Umbilical cord (tissue), 1 donor: ENCODE measurements at regions not wholly inside any gene's neighbourhood (a gene's known extent, or its start where the extent isn't known, plus 50 kb on each side); places are given as distances from the start of the nearest gene placed in this dataset.
"Not testable (repeated sequence)": the region's sequence is repeated elsewhere in the genome, so short reads cannot be mapped to it uniquely, and the experiment has no call there.

Source experiments
- DNase-seq: peaks from one replicate; pipeline ENCODE4 v3.0.0-alpha.2; 2015; ENCODE audit warnings: low spot score

- peak; percentile 97 for DNase-seq
Measured at GRCh38 chr5:155492191-155492590, 478.6 kb downstream of the KIF4B start.

GRCh38 chr5:155504606-155505005 is 491.1 kb downstream of the KIF4B start:
- DNase-seq = no peak

- no peak for DNase-seq
Measured at GRCh38 chr5:155507363-155507762, 493.8 kb downstream of the KIF4B start.

GRCh38 chr5:155508673-155509072 is 495.1 kb downstream of the KIF4B start:
- DNase-seq = no peak

GRCh38 chr5:155512329-155512728 is 498.8 kb downstream of the KIF4B start:
- DNase-seq = no peak

- DNase-seq = no peak
Measured at GRCh38 chr5:155514105-155514563, 500.6 kb downstream of the KIF4B start.

GRCh38 chr5:155522540-155522939 is 509.0 kb downstream of the KIF4B start:
- DNase-seq = no peak

- DNase-seq = no peak
Measured at GRCh38 chr5:155529362-155529761, 515.8 kb downstream of the KIF4B start.

- peak; percentile 11 for DNase-seq
Measured at GRCh38 chr5:155530046-155530445, 516.5 kb downstream of the KIF4B start.

GRCh38 chr5:155532621-155533311 is 519.2 kb downstream of the KIF4B start:
- DNase-seq = peak; percentile 15

- DNase-seq = no peak
Measured at GRCh38 chr5:155540000-155540595, 526.5 kb downstream of the KIF4B start.

GRCh38 chr5:155546075-155546474 is 532.5 kb downstream of the KIF4B start:
- no peak for DNase-seq

GRCh38 chr5:155554500-155554899 is 540.9 kb downstream of the KIF4B start:
- no peak for DNase-seq

- no peak for DNase-seq
Measured at GRCh38 chr5:155556222-155556621, 542.7 kb downstream of the KIF4B start.

GRCh38 chr5:155556700-155557099 is 543.1 kb downstream of the KIF4B start:
- DNase-seq = no peak

GRCh38 chr5:155562158-155562557 is 548.6 kb downstream of the KIF4B start:
- no peak for DNase-seq

GRCh38 chr5:155564541-155564940 is 551.0 kb downstream of the KIF4B start:
- DNase-seq = no peak

GRCh38 chr5:155575861-155576260 is 562.3 kb downstream of the KIF4B start:
- no peak for DNase-seq

- DNase-seq = not testable (repeated sequence)
Measured at GRCh38 chr5:155586808-155587207, 573.3 kb downstream of the KIF4B start.

GRCh38 chr5:155587458-155587857 is 573.9 kb downstream of the KIF4B start:
- DNase-seq = no peak

GRCh38 chr5:155591273-155591672 is 577.7 kb downstream of the KIF4B start:
- DNase-seq = no peak

- no peak for DNase-seq
Measured at GRCh38 chr5:155594270-155594669, 580.7 kb downstream of the KIF4B start.

GRCh38 chr5:155595791-155596190 is 582.2 kb downstream of the KIF4B start:
- DNase-seq = no peak
